Nucleus accumbens (tissue), 56 donors: ENCODE measurements at regions not wholly inside any gene's neighbourhood (a gene's known extent, or its start where the extent isn't known, plus 50 kb on each side); places are given as distances from the start of the nearest gene placed in this dataset.
"Not testable (repeated sequence)": the region's sequence is repeated elsewhere in the genome, so short reads cannot be mapped to it uniquely, and the experiment has no call there.

Experiments
- DNase-seq, 56 donors: peaks; one replicate each; lab custom pipeline; 2025; lab: John Stamatoyannopoulos, UW

- no peak for DNase-seq
These were observed 105.6 kb upstream of the CBLB start for GRCh38 chr3:105974381-105974780.

- no peak for DNase-seq
These were observed 107.4 kb upstream of the CBLB start for GRCh38 chr3:105976196-105976595.

GRCh38 chr3:105979961-105980360, 111.1 kb upstream of the CBLB start:
- DNase-seq, result no peak

GRCh38 chr3:105982207-105982606, 113.4 kb upstream of the CBLB start:
- DNase-seq, result no peak

- no peak for DNase-seq
These were observed 116.0 kb upstream of the CBLB start for GRCh38 chr3:105984837-105985236.

GRCh38 chr3:105986343-105986742, 117.5 kb upstream of the CBLB start:
- DNase-seq, result not testable (repeated sequence)

- no peak for DNase-seq
These were observed 119.0 kb upstream of the CBLB start for GRCh38 chr3:105987809-105988208.

GRCh38 chr3:105988540-105989212, 119.9 kb upstream of the CBLB start:
- DNase-seq, result no peak

GRCh38 chr3:105996781-105997180, 128.0 kb upstream of the CBLB start:
- no peak for DNase-seq

GRCh38 chr3:105997466-105997799, 128.6 kb upstream of the CBLB start:
- DNase-seq, result no peak

- DNase-seq, result no peak
These were observed 129.2 kb upstream of the CBLB start for GRCh38 chr3:105997800-105998526.

- DNase-seq, result no peak
These were observed 131.0 kb upstream of the CBLB start for GRCh38 chr3:105999856-106000255.

- no peak for DNase-seq
These were observed 133.1 kb upstream of the CBLB start for GRCh38 chr3:106001923-106002322.

GRCh38 chr3:106004137-106004681, 135.4 kb upstream of the CBLB start:
- DNase-seq, result no peak

GRCh38 chr3:106004826-106005225, 136.0 kb upstream of the CBLB start:
- DNase-seq, result no peak

GRCh38 chr3:106006001-106006400, 137.2 kb upstream of the CBLB start:
- no peak for DNase-seq

- DNase-seq, result no peak
These were observed 137.8 kb upstream of the CBLB start for GRCh38 chr3:106006571-106006970.

GRCh38 chr3:106007512-106007911, 138.7 kb upstream of the CBLB start:
- no peak for DNase-seq

- no peak for DNase-seq
These were observed 140.0 kb upstream of the CBLB start for GRCh38 chr3:106008766-106009165.

- no peak for DNase-seq
These were observed 142.0 kb upstream of the CBLB start for GRCh38 chr3:106010829-106011228.

GRCh38 chr3:106013971-106014370, 145.2 kb upstream of the CBLB start:
- no peak for DNase-seq

- no peak for DNase-seq
These were observed 145.7 kb upstream of the CBLB start for GRCh38 chr3:106014518-106014917.
